Astrocyte (in vitro differentiated cells and primary cell): ENCODE measurements at regions not wholly inside any gene's neighbourhood (a gene's known extent, or its start where the extent isn't known, plus 50 kb on each side); places are given as distances from the start of the nearest gene placed in this dataset.

Experiments
- DNase-seq: peaks from one replicate; pipeline ENCODE4 v3.0.0-alpha.2; 2010; ENCODE audit warnings: low read depth
- FAIRE-seq: peaks from 2 replicates; lab custom pipeline; 2011; peaks lifted over from hg19 to GRCh38; lab: Jason Lieb, UNC
- H2AFZ ChIP-seq: 2 replicates; pipeline ENCODE4 v1.6.0; 2012; ENCODE audit warnings: low read depth, low read length, inconsistent platforms
- H3K27ac ChIP-seq: 2 replicates; pipeline ENCODE4 v1.5.1; 2011; ENCODE audit warnings: low read depth, low read length, inconsistent platforms
- H3K27me3 ChIP-seq: 2 replicates; pipeline ENCODE4 v1.6.0; 2011; ENCODE audit warnings: low read length, inconsistent platforms; ENCODE audit not compliant: insufficient read depth
- H3K36me3 ChIP-seq: 2 replicates; pipeline ENCODE4 v1.5.1; 2011; ENCODE audit warnings: low read length, inconsistent platforms; ENCODE audit not compliant: insufficient read depth
- H3K4me1 ChIP-seq: 2 replicates; pipeline ENCODE4 v1.5.1; 2011; ENCODE audit warnings: low read length, inconsistent platforms; ENCODE audit not compliant: insufficient read depth
- H3K4me2 ChIP-seq: 2 replicates; pipeline ENCODE4 v1.6.0; 2012; ENCODE audit warnings: low read length, inconsistent platforms
- H3K4me3 ChIP-seq: 2 replicates; pipeline ENCODE4 v1.5.1; 2011; ENCODE audit warnings: low read depth, mild to moderate bottlenecking, low read length, inconsistent platforms; ENCODE audit not compliant: insufficient read depth
- H3K79me2 ChIP-seq: 2 replicates; pipeline ENCODE4 v1.6.0; 2012; ENCODE audit warnings: mild to moderate bottlenecking, low read length, inconsistent platforms; ENCODE audit not compliant: insufficient read depth
- H3K9ac ChIP-seq: 2 replicates; pipeline ENCODE4 v1.6.0; 2012; ENCODE audit warnings: mild to moderate bottlenecking, low read length, inconsistent platforms
- H3K9me3 ChIP-seq: 2 replicates; pipeline ENCODE4 v1.5.1; 2012; ENCODE audit warnings: low read depth, mild to moderate bottlenecking, low read length, inconsistent platforms; ENCODE audit not compliant: insufficient read depth
- H4K20me1 ChIP-seq: 2 replicates; pipeline ENCODE4 v1.6.0; 2012; ENCODE audit warnings: low read length, inconsistent platforms; ENCODE audit not compliant: insufficient read depth
- H3K27ac Mint-ChIP-seq: one replicate; pipeline ENCODE4 v1.8.0; 2021; ENCODE audit warnings: mild to moderate bottlenecking, mixed read lengths; ENCODE audit not compliant: unreplicated experiment
- H3K27me3 Mint-ChIP-seq: one replicate; pipeline ENCODE4 v1.8.0; 2021; ENCODE audit warnings: low read depth, mixed read lengths; ENCODE audit not compliant: unreplicated experiment
- H3K36me3 Mint-ChIP-seq: one replicate; pipeline ENCODE4 v1.8.0; 2021; ENCODE audit warnings: low read depth, mixed read lengths; ENCODE audit not compliant: unreplicated experiment
- H3K4me1 Mint-ChIP-seq: one replicate; pipeline ENCODE4 v1.8.0; 2021; ENCODE audit warnings: low read depth, mixed read lengths; ENCODE audit not compliant: unreplicated experiment
- H3K4me3 Mint-ChIP-seq: one replicate; pipeline ENCODE4 v1.8.0; 2021; ENCODE audit warnings: mild to moderate bottlenecking, moderate library complexity, mixed read lengths; ENCODE audit not compliant: unreplicated experiment
- H3K9me3 Mint-ChIP-seq: one replicate; pipeline ENCODE4 v1.8.0; 2021; ENCODE audit warnings: mild to moderate bottlenecking, mixed read lengths; ENCODE audit not compliant: unreplicated experiment
- EZH2 ChIP-seq: IDR thresholded peaks from 2 replicates; pipeline ENCODE4 v1.6.1; 2012; ENCODE audit warnings: mild to moderate bottlenecking, low read length, inconsistent platforms; ENCODE audit not compliant: insufficient read depth
- TF ChIP-seq, protein P1 (sequence below): IDR thresholded peaks from 2 replicates; pipeline ENCODE4 v1.5.1; 2011; ENCODE audit warnings: low read depth, mild to moderate bottlenecking, inconsistent platforms, low read length, moderate library complexity; ENCODE audit not compliant: insufficient read depth

- H2AFZ ChIP-seq: no peak overlapping the region
- no peaks in the 10 kb centered on the region for H3K27me3 ChIP-seq
- no peaks in the 10 kb centered on the region for H3K4me1 ChIP-seq
- TF ChIP-seq, protein P1, sequence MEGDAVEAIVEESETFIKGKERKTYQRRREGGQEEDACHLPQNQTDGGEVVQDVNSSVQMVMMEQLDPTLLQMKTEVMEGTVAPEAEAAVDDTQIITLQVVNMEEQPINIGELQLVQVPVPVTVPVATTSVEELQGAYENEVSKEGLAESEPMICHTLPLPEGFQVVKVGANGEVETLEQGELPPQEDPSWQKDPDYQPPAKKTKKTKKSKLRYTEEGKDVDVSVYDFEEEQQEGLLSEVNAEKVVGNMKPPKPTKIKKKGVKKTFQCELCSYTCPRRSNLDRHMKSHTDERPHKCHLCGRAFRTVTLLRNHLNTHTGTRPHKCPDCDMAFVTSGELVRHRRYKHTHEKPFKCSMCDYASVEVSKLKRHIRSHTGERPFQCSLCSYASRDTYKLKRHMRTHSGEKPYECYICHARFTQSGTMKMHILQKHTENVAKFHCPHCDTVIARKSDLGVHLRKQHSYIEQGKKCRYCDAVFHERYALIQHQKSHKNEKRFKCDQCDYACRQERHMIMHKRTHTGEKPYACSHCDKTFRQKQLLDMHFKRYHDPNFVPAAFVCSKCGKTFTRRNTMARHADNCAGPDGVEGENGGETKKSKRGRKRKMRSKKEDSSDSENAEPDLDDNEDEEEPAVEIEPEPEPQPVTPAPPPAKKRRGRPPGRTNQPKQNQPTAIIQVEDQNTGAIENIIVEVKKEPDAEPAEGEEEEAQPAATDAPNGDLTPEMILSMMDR: no peak
- TF ChIP-seq EZH2: no peak
- DNase-seq (no peak), FAIRE-seq (peak; percentile 56)
- H3K27ac Mint-ChIP-seq: no peak overlapping the region
- peaks cover 48% of the 10 kb centered on the region for H3K27me3 Mint-ChIP-seq
- peaks cover 5% of the 10 kb centered on the region for H3K4me1 Mint-ChIP-seq
- peaks cover 5% of the 10 kb centered on the region for H3K9me3 Mint-ChIP-seq
- H3K9me3 ChIP-seq: no peaks in the 10 kb centered on the region
- no peaks in the 10 kb centered on the region for H3K36me3 ChIP-seq
- H3K36me3 Mint-ChIP-seq: no peaks in the 10 kb centered on the region
- no peak overlapping the region for H3K4me3 Mint-ChIP-seq
- H3K27ac ChIP-seq: no peak overlapping the region
- no peak overlapping the region for H3K4me3 ChIP-seq
- H4K20me1 ChIP-seq: no peaks in the 10 kb centered on the region
- no peaks in the 10 kb centered on the region for H3K79me2 ChIP-seq
- H3K4me2 ChIP-seq: no peak overlapping the region
- no peak overlapping the region for H3K9ac ChIP-seq
Observed at GRCh38 chrX:69260169-69260568, 94.9 kb upstream of the PJA1 start.

- peaks cover 5% of the 10 kb centered on the region for H3K4me1 Mint-ChIP-seq
- FAIRE-seq: no peak
Observed at GRCh38 chrX:69258893-69259292, 93.6 kb upstream of the PJA1 start.

GRCh38 chrX:69257499-69258127 is 92.4 kb upstream of the PJA1 start:
- H3K9me3 ChIP-seq: no peaks in the 10 kb centered on the region
- Mint-ChIP-seq H3K27me3 (peaks cover 33% of the 10 kb centered on the region), H3K27ac (no peak overlapping the region), H3K9me3 (peaks cover 5% of the 10 kb centered on the region), H3K4me1 (peaks cover under 1% of the 10 kb centered on the region), H3K36me3 (no peaks in the 10 kb centered on the region), H3K4me3 (no peak overlapping the region)
- no peaks in the 10 kb centered on the region for H3K4me1 ChIP-seq
- FAIRE-seq (no peak), DNase-seq (no peak)
- H3K79me2 ChIP-seq: no peaks in the 10 kb centered on the region
- TF ChIP-seq, protein P1: no peak
- no peak for TF ChIP-seq EZH2
- no peaks in the 10 kb centered on the region for H3K36me3 ChIP-seq
- H3K27ac ChIP-seq: no peak overlapping the region
- H3K4me3 ChIP-seq: no peak overlapping the region
- H4K20me1 ChIP-seq: no peaks in the 10 kb centered on the region
- no peak overlapping the region for H3K4me2 ChIP-seq
- H2AFZ ChIP-seq: no peak overlapping the region
- no peaks in the 10 kb centered on the region for H3K27me3 ChIP-seq
- no peak overlapping the region for H3K9ac ChIP-seq

More at GRCh38 chrX:69258893-69259292, 93.6 kb upstream of the PJA1 start:
- no peaks in the 10 kb centered on the region for H3K79me2 ChIP-seq
- no peaks in the 10 kb centered on the region for H3K36me3 ChIP-seq
- H3K27ac ChIP-seq: no peak overlapping the region
- H3K36me3 Mint-ChIP-seq: no peaks in the 10 kb centered on the region
- H3K27me3 Mint-ChIP-seq: peaks cover 45% of the 10 kb centered on the region
- H3K4me2 ChIP-seq: no peak overlapping the region
- no peak for TF ChIP-seq EZH2
- TF ChIP-seq, protein P1: no peak
- H3K4me3 ChIP-seq: no peak overlapping the region
- H3K27ac Mint-ChIP-seq: no peak overlapping the region
- peaks cover 5% of the 10 kb centered on the region for H3K9me3 Mint-ChIP-seq
- H3K4me3 Mint-ChIP-seq: no peak overlapping the region
- H3K9ac ChIP-seq: no peak overlapping the region
- no peak overlapping the region for H2AFZ ChIP-seq
- no peak for DNase-seq
- H3K4me1 ChIP-seq: no peaks in the 10 kb centered on the region
- no peaks in the 10 kb centered on the region for H4K20me1 ChIP-seq
- H3K27me3 ChIP-seq: no peaks in the 10 kb centered on the region
- no peaks in the 10 kb centered on the region for H3K9me3 ChIP-seq
